Body of pancreas (tissue), 4 donors: ENCODE measurements at regions not wholly inside any gene's neighbourhood (a gene's known extent, or its start where the extent isn't known, plus 50 kb on each side); places are given as distances from the start of the nearest gene placed in this dataset.

Source experiments
- POLR2A ChIP-seq, 3 donors: fragments of 450-650 bp; IDR thresholded peaks; one replicate each; pipeline ENCODE4 v1.6.1; 2016; ENCODE audit warnings: antibody characterized with exemption in 3 of 3, mild to moderate bottlenecking in 2 of 3
- TF ChIP-seq, protein P1 (sequence below), 7 experiments: fragments of 450-650 bp in 4 of 7; fragments of 200-600 bp in 3 of 7; sonication (generic) in 3 of 7; IDR thresholded peaks; one replicate each; pipeline ENCODE4 v1.5.1; 2016 to 2019; ENCODE audit warnings: antibody characterized with exemption in 7 of 7

DNA sequence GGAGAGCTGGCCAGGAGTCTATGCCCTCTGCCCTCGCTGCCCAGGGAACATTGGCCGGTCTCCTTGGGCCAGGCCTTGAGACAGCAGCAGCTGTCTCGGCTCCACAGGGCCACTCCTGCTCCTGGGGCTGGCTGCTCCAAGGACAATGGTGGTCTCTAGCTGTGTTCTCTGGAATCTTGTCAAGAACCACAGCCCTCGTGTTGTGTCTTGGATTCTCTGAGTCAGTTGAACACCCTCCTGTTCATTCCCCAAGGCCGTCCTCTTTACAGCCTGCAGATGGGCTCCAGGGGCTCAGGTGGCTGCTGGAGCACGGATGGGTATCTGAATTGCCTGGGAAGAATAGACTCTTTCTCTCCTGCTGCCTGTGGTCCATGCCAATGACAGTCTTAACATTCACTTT is 511.1 kb downstream of the GLRX3 start:
- TF ChIP-seq, protein P1, sequence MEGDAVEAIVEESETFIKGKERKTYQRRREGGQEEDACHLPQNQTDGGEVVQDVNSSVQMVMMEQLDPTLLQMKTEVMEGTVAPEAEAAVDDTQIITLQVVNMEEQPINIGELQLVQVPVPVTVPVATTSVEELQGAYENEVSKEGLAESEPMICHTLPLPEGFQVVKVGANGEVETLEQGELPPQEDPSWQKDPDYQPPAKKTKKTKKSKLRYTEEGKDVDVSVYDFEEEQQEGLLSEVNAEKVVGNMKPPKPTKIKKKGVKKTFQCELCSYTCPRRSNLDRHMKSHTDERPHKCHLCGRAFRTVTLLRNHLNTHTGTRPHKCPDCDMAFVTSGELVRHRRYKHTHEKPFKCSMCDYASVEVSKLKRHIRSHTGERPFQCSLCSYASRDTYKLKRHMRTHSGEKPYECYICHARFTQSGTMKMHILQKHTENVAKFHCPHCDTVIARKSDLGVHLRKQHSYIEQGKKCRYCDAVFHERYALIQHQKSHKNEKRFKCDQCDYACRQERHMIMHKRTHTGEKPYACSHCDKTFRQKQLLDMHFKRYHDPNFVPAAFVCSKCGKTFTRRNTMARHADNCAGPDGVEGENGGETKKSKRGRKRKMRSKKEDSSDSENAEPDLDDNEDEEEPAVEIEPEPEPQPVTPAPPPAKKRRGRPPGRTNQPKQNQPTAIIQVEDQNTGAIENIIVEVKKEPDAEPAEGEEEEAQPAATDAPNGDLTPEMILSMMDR (IDR thresholded peaks at IDR 0.05) = no peak
- no peak for TF ChIP-seq POLR2A (IDR thresholded peaks at IDR 0.05)
